SK-N-MC (cell line): ENCODE measurements at regions not wholly inside any gene's neighbourhood (a gene's known extent, or its start where the extent isn't known, plus 50 kb on each side); places are given as distances from the start of the nearest gene placed in this dataset.
"Not testable (repeated sequence)": the region's sequence is repeated elsewhere in the genome, so short reads cannot be mapped to it uniquely, and the experiment has no call there.

Experiments
- DNase-seq: peaks from one replicate; pipeline ENCODE4 v3.0.0-alpha.2; 2011; ENCODE audit warnings: low read depth, low spot score
- H3K27ac ChIP-seq: fragments of 200-600 bp; sonication (generic); 2 replicates; pipeline ENCODE4 v1.5.1; 2016; ENCODE audit warnings: mixed run types
- H3K36me3 ChIP-seq: fragments of 200-600 bp; sonication (generic); 2 replicates; pipeline ENCODE4 v1.6.1; 2017; ENCODE audit warnings: antibody characterized with exemption, low read length, mixed read lengths; ENCODE audit not compliant: insufficient read depth
- H3K4me3 ChIP-seq: fragments of 200-600 bp; sonication (generic); 2 replicates; pipeline ENCODE4 v1.5.1; 2016
- H3K9ac ChIP-seq: fragments of 200-600 bp; sonication (generic); 2 replicates; pipeline ENCODE4 v1.8.0; 2017; ENCODE audit warnings: mixed run types, mixed read lengths; ENCODE audit not compliant: insufficient read length
- H3K9me3 ChIP-seq: fragments of 200-600 bp; sonication (generic); 2 replicates; pipeline ENCODE4 v1.6.1; 2017; ENCODE audit warnings: low read depth, mild to moderate bottlenecking, antibody characterized with exemption, low read length, moderate library complexity, mixed read lengths
- EZH2 ChIP-seq: fragments of 200-600 bp; sonication (generic); IDR thresholded peaks from one replicate; pipeline ENCODE4 v1.6.1; 2017; ENCODE audit warnings: antibody characterized with exemption
- FOXP2 ChIP-seq: optimal IDR thresholded peaks from 2 replicates; pipeline ENCODE3; 2011; ENCODE audit warnings: mild to moderate bottlenecking, moderate library complexity; ENCODE audit not compliant: insufficient read depth; ENCODE audit errors: extremely low read length, control extremely low read depth
- POLR2AphosphoS5 ChIP-seq: IDR thresholded peaks from 2 replicates; pipeline ENCODE4 v1.6.1; 2012; ENCODE audit warnings: mild to moderate bottlenecking, low read depth, low read length, borderline replicate concordance

GRCh38 chr9:104195142-104195541, 101.0 kb downstream of the SMC2 start:
- not testable (repeated sequence) for DNase-seq, H3K27ac ChIP-seq, H3K9ac ChIP-seq, H3K36me3 ChIP-seq, H3K4me3 ChIP-seq, H3K9me3 ChIP-seq

- Histone ChIP-seq H3K36me3 (no peaks in the 10 kb centered on the region), H3K9me3 (no peaks in the 10 kb centered on the region), H3K27ac (no peak overlapping the region), H3K4me3 (no peak overlapping the region), H3K9ac (no peak overlapping the region)
- no peak for DNase-seq
- TF ChIP-seq EZH2 (no peak), POLR2AphosphoS5 (no peak), FOXP2 (no peak)
Measured at GRCh38 chr9:104200456-104200994, 106.4 kb downstream of the SMC2 start.

GRCh38 chr9:104206766-104207165, 112.7 kb downstream of the SMC2 start:
- H3K9ac ChIP-seq = no peak overlapping the region
- no peak overlapping the region for H3K4me3 ChIP-seq
- DNase-seq = no peak
- H3K36me3 ChIP-seq = no peaks in the 10 kb centered on the region
- TF ChIP-seq EZH2 (no peak), FOXP2 (no peak), POLR2AphosphoS5 (no peak)
- H3K9me3 ChIP-seq = no peaks in the 10 kb centered on the region
- H3K27ac ChIP-seq = no peak overlapping the region

- no peak for TF ChIP-seq POLR2AphosphoS5
- TF ChIP-seq EZH2 = no peak
- no peak for TF ChIP-seq FOXP2
- Histone ChIP-seq H3K36me3 (no peaks in the 10 kb centered on the region), H3K4me3 (no peak overlapping the region), H3K9ac (no peak overlapping the region), H3K27ac (no peak overlapping the region), H3K9me3 (no peaks in the 10 kb centered on the region)
- no peak for DNase-seq
Measured at GRCh38 chr9:104209387-104209786, 115.3 kb downstream of the SMC2 start.

- no peaks in the 10 kb centered on the region for H3K9me3 ChIP-seq
Measured at GRCh38 chr9:104227108-104227507, 133.0 kb downstream of the SMC2 start.

GRCh38 chr9:104232781-104233341, 138.8 kb downstream of the SMC2 start:
- no peaks in the 10 kb centered on the region for H3K36me3 ChIP-seq
- no peak overlapping the region for H3K4me3 ChIP-seq
- TF ChIP-seq POLR2AphosphoS5 = no peak
- TF ChIP-seq EZH2 = no peak
- TF ChIP-seq FOXP2 = no peak
- no peak for DNase-seq
- H3K27ac ChIP-seq = no peak overlapping the region
- H3K9ac ChIP-seq = no peak overlapping the region
- H3K9me3 ChIP-seq = no peaks in the 10 kb centered on the region

More at GRCh38 chr9:104227108-104227507, 133.0 kb downstream of the SMC2 start:
- Histone ChIP-seq H3K9ac (no peak overlapping the region), H3K27ac (no peak overlapping the region), H3K4me3 (no peak overlapping the region), H3K36me3 (no peaks in the 10 kb centered on the region)
- no peak for DNase-seq
- TF ChIP-seq EZH2 (no peak), FOXP2 (no peak), POLR2AphosphoS5 (no peak)

- TF ChIP-seq POLR2AphosphoS5 (no peak), EZH2 (no peak), FOXP2 (no peak)
- Histone ChIP-seq H3K27ac (no peak overlapping the region), H3K9me3 (no peaks in the 10 kb centered on the region), H3K36me3 (no peaks in the 10 kb centered on the region), H3K4me3 (no peak overlapping the region), H3K9ac (no peak overlapping the region)
- DNase-seq = no peak
Measured at GRCh38 chr9:104233366-104233765, 139.3 kb downstream of the SMC2 start.

GRCh38 chr9:104234632-104235337, 140.7 kb downstream of the SMC2 start:
- not testable (repeated sequence) for H3K4me3 ChIP-seq, H3K36me3 ChIP-seq, H3K9me3 ChIP-seq, H3K9ac ChIP-seq, DNase-seq, H3K27ac ChIP-seq

GRCh38 chr9:104235347-104236120, 141.4 kb downstream of the SMC2 start:
- not testable (repeated sequence) for H3K27ac ChIP-seq, H3K9me3 ChIP-seq, H3K36me3 ChIP-seq, H3K9ac ChIP-seq, DNase-seq, H3K4me3 ChIP-seq
